OCI-LY3 (cell line): ENCODE measurements at regions not wholly inside any gene's neighbourhood (a gene's known extent, or its start where the extent isn't known, plus 50 kb on each side); places are given as distances from the start of the nearest gene placed in this dataset.

Experiments
- EZH2phosphoT487 ChIP-seq: fragments of 200-600 bp; shearing (Covaris generic); IDR thresholded peaks from 2 replicates; pipeline ENCODE4 v1.6.1; 2018; ENCODE audit warnings: antibody characterized with exemption, mixed run types, low read depth
- TF ChIP-seq, protein P1 (sequence below): fragments of 200-600, 300-600 bp; sonication (generic); IDR thresholded peaks from 2 replicates; pipeline ENCODE4 v1.5.1; 2014; ENCODE audit warnings: antibody characterized with exemption, low read length, low read depth

DNA sequence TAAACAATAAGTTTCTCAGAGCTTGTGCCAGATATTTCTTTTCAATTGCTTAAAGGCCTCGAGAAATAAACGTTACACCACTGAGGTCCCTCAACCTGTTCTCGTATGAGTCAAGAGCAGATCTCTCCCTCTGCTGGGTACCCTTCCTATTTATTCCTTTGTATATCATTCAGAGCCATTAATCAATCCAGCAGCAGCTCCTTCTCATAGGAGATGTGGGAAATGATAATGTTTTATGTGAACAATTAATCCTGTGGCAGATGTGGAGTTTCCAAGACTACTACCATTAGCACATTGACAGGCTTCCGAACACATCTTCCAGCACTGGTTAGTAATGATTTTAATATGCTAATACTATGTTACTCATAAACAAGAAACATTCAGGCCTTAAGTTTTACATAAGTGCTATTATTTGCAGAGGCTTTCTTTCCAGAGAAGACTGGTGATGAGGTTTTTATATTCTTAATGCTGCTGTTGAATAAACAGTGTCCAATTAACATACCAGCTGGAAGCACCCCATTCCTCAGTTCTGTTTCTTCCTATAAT lies 196.5 kb downstream of the ZNF608 start:
- no peak for TF ChIP-seq EZH2phosphoT487
- TF ChIP-seq, protein P1, sequence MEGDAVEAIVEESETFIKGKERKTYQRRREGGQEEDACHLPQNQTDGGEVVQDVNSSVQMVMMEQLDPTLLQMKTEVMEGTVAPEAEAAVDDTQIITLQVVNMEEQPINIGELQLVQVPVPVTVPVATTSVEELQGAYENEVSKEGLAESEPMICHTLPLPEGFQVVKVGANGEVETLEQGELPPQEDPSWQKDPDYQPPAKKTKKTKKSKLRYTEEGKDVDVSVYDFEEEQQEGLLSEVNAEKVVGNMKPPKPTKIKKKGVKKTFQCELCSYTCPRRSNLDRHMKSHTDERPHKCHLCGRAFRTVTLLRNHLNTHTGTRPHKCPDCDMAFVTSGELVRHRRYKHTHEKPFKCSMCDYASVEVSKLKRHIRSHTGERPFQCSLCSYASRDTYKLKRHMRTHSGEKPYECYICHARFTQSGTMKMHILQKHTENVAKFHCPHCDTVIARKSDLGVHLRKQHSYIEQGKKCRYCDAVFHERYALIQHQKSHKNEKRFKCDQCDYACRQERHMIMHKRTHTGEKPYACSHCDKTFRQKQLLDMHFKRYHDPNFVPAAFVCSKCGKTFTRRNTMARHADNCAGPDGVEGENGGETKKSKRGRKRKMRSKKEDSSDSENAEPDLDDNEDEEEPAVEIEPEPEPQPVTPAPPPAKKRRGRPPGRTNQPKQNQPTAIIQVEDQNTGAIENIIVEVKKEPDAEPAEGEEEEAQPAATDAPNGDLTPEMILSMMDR = no peak
